Activated T-cell treated with anti-CD3 and anti-CD28 coated beads, Interleukin-2, amount 50 U/mL, for 4 hours (primary cell): ENCODE measurements at regions not wholly inside any gene's neighbourhood (a gene's known extent, or its start where the extent isn't known, plus 50 kb on each side); places are given as distances from the start of the nearest gene placed in this dataset.
"Not testable (repeated sequence)": the region's sequence is repeated elsewhere in the genome, so short reads cannot be mapped to it uniquely, and the experiment has no call there.

Experiments used
- ATAC-seq, 2 donors: fragments of 200-7000 bp; cut with Tn5 transposase; one replicate each; pipeline ENCODE4 v1.10.0; 2021
- DNase-seq: peaks from one replicate; pipeline ENCODE4 v3.0.0-alpha.2; 2020
- H3K27me3 Mint-ChIP-seq: one replicate; pipeline ENCODE4 v1.8.0; 2021; ENCODE audit warnings: low read depth, mixed read lengths
- H3K36me3 Mint-ChIP-seq: one replicate; pipeline ENCODE4 v1.8.0; 2022; ENCODE audit warnings: mixed read lengths; ENCODE audit not compliant: insufficient read depth
- H3K4me1 Mint-ChIP-seq: one replicate; pipeline ENCODE4 v1.8.0; 2021; ENCODE audit warnings: low read depth, mixed read lengths
- H3K4me3 Mint-ChIP-seq: one replicate; pipeline ENCODE4 v1.8.0; 2021; ENCODE audit warnings: mild to moderate bottlenecking, moderate library complexity, mixed read lengths
- H3K9me3 Mint-ChIP-seq: one replicate; pipeline ENCODE4 v1.8.0; 2021; ENCODE audit warnings: mixed read lengths

DNA sequence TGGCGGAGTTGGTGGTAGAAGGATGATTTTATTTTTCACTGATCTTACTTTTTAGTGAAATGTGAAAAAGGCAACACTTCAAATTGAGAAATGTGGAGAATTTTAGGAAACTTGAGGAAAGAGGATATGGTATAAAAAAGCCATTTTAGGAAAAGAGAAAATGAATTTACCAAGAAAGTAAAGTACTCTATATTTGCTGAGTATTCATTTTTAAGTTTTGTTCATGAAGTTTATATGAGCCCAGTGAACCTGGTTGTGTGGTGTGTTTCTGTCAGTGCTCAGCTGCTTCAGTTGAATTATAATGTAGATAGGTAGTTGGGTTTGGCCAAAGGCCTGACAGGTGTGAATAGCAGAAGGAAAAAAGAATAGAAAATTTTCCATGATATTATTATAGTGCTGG, 345.5 kb upstream of the FSTL5 start:
- Mint-ChIP-seq H3K4me3 (no peak overlapping the region), H3K4me1 (no peaks in the 10 kb centered on the region), H3K9me3 (no peaks in the 10 kb centered on the region)

DNA sequence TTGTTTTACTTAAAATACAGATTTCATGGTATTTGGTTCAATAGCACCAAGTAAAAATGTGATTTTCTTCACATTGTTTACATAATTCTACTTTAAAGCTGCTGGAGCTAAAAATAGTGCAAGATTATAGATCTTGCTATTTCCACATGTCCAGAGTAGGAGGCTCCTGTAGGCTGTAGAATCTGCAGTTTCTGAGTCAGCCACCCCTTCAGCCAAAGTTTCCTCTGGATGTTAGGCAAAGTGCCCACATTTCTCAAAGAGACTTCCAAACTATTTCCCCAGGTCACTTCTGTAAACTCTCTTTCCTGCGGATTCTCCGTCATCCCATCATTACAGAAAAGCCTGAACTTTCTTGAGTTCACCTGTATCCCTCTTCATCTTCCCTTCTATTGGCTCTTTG, 342.5 kb upstream of the FSTL5 start:
- ATAC-seq (no peak), DNase-seq (no peak)
- Mint-ChIP-seq H3K36me3 (no peaks in the 10 kb centered on the region), H3K4me3 (no peak overlapping the region), H3K27me3 (peaks cover 1% of the 10 kb centered on the region), H3K9me3 (no peaks in the 10 kb centered on the region), H3K4me1 (no peaks in the 10 kb centered on the region)

More for the DNA sequence above, 345.5 kb upstream of the FSTL5 start:
- ATAC-seq (no peak), DNase-seq (no peak)
- H3K27me3 Mint-ChIP-seq = no peaks in the 10 kb centered on the region
- H3K36me3 Mint-ChIP-seq = no peaks in the 10 kb centered on the region

DNA sequence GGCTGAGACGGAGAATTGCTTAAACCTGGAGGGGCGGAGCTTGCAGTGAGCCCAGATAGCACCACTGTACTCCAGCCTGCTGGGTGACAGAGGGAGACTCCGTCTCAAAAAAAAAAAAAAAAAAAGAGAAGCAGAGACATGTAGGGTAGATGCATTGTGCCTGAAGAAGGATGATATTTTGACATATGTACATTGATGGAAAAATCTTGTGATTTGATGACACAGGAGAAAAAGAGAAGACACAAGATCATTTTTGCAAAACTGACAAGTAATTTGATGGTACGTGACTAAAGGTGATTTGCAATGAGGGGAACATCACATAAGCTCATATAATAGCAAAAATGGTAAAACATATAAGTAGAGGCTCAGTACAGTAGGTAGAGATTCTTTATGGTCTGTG, 340.1 kb upstream of the FSTL5 start:
- Mint-ChIP-seq H3K27me3 (peaks cover 3% of the 10 kb centered on the region), H3K4me3 (no peak overlapping the region), H3K4me1 (no peaks in the 10 kb centered on the region), H3K36me3 (no peaks in the 10 kb centered on the region), H3K9me3 (no peaks in the 10 kb centered on the region)
- DNase-seq (no peak), ATAC-seq (no peak)

DNA sequence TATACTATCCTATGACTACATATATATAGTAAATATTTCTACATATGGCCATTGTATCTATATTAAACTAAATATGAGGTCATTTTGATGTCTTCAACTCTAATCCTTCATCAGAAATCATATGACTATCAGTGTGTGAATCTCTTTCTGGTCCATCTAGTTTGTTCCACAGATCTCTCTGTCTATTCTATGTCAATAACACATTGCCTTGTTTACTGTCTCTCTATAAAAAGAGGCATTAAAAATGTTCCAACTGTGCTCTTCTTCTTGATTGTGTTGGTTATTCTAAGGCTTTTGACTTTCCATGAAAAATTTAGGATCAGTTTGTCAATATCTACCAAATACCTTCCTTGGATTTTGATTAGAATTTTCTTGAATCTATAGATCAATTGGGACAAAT, 338.3 kb upstream of the FSTL5 start:
- Mint-ChIP-seq H3K4me3 (no peak overlapping the region), H3K9me3 (no peaks in the 10 kb centered on the region), H3K27me3 (peaks cover 3% of the 10 kb centered on the region), H3K36me3 (no peaks in the 10 kb centered on the region), H3K4me1 (no peaks in the 10 kb centered on the region)
- DNase-seq = no peak
- no peak for ATAC-seq

DNA sequence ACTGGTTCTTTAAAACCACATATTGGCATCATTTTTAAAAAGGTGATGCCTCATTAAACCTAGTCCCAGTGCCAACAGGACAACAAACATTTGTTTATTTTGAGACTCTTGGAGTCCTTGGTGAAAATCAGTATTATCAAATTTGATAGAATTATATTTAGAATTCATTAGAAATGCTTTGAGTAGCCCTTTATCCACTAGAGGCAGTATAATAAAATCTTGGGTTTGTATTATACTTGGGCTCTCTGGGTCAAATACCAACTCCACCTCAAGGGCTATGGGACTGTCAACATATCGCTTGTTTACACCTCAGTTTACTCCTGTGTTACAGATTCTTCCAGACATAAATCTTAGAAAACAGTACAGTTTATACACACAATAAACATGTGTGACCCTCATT, 335.7 kb upstream of the FSTL5 start:
- Mint-ChIP-seq H3K4me3 (no peak overlapping the region), H3K9me3 (no peaks in the 10 kb centered on the region), H3K4me1 (no peaks in the 10 kb centered on the region), H3K27me3 (peaks cover 3% of the 10 kb centered on the region), H3K36me3 (no peaks in the 10 kb centered on the region)
- DNase-seq = no peak
- no peak for ATAC-seq

- Mint-ChIP-seq H3K4me3 (no peak overlapping the region), H3K9me3 (no peaks in the 10 kb centered on the region), H3K36me3 (no peaks in the 10 kb centered on the region), H3K4me1 (no peaks in the 10 kb centered on the region), H3K27me3 (peaks cover 3% of the 10 kb centered on the region)
- ATAC-seq = no peak
- DNase-seq = no peak
Measured at GRCh38 chr4:162498168-162498567, 334.4 kb upstream of the FSTL5 start.

GRCh38 chr4:162497564-162498167, 333.9 kb upstream of the FSTL5 start:
- no peak for ATAC-seq
- no peak for DNase-seq
- H3K4me1 Mint-ChIP-seq = no peaks in the 10 kb centered on the region
- H3K36me3 Mint-ChIP-seq = no peaks in the 10 kb centered on the region
- no peaks in the 10 kb centered on the region for H3K9me3 Mint-ChIP-seq
- peaks cover 3% of the 10 kb centered on the region for H3K27me3 Mint-ChIP-seq
- H3K4me3 Mint-ChIP-seq = no peak overlapping the region

- no peaks in the 10 kb centered on the region for H3K4me1 Mint-ChIP-seq
- peaks cover 4% of the 10 kb centered on the region for H3K27me3 Mint-ChIP-seq
- ATAC-seq = no peak
- no peaks in the 10 kb centered on the region for H3K9me3 Mint-ChIP-seq
- no peaks in the 10 kb centered on the region for H3K36me3 Mint-ChIP-seq
- DNase-seq = no peak
- H3K4me3 Mint-ChIP-seq = no peak overlapping the region
Measured at GRCh38 chr4:162494935-162495334, 331.1 kb upstream of the FSTL5 start.

DNA sequence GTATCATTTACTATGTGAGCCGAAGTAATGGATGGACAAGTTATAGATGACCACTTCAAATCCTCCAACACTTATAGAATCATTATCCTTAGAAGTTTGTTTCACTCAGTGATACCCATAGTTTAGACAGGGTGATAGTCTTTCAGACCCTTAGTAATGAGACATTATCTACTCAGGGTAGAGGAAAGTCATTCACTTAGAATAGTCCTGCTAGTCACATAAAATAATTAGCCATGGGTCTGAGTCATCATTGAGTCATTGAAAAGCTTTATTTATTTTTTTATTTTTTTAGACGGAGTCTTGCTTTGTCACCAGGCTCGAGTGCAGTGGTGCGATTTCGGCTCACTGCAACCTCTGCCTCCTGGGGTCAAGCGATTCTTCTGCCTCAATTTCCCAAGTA, 321.7 kb upstream of the FSTL5 start:
- Mint-ChIP-seq H3K9me3 (no peaks in the 10 kb centered on the region), H3K4me1 (no peaks in the 10 kb centered on the region), H3K36me3 (no peaks in the 10 kb centered on the region), H3K27me3 (no peaks in the 10 kb centered on the region), H3K4me3 (no peak overlapping the region)
- DNase-seq (no peak), ATAC-seq (no peak)

DNA sequence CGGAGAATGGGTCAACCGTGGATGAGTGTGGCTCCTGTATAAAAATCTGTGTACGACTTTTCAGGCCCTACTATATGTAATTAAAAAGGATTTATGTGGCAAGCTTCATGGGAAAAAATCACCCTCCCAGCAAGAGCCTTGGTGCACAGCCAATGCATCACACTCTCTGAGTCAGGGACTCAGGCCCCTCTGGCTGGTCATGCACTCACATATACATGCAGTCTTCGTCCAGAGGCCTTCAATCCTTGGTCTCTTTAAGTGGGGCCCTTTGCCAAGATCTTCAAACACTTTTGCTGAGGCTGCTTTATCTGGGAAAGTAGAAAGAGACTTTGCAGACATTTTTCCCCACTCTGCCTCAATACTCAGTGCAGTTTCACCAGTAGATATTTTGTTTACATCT, 311.4 kb upstream of the FSTL5 start:
- Mint-ChIP-seq H3K36me3 (no peaks in the 10 kb centered on the region), H3K4me1 (no peaks in the 10 kb centered on the region), H3K9me3 (peaks cover 3% of the 10 kb centered on the region), H3K4me3 (no peak overlapping the region), H3K27me3 (no peaks in the 10 kb centered on the region)
- DNase-seq (no peak), ATAC-seq (no peak)

DNA sequence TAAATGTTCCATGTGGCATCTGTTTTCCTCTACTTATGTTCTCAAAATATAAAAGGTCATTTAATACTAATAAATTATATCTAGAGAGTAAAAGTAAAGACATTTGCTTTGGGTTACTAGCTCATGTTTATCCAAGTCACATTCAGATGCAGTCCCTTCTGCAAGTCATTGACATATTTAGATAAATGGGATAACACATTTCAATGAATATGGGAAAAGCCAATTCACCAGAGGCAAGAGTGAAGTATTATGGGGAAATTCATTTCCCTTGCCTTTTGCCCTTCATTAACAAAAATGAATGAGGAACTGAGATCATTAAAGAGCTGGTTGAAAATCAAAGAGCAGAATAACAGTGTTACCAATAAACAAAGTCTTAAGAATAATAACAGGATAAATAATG, 306.2 kb upstream of the FSTL5 start:
- H3K4me3 Mint-ChIP-seq = no peak overlapping the region
- no peak for DNase-seq
- no peaks in the 10 kb centered on the region for H3K36me3 Mint-ChIP-seq
- no peaks in the 10 kb centered on the region for H3K9me3 Mint-ChIP-seq
- ATAC-seq = no peak
- H3K27me3 Mint-ChIP-seq = no peaks in the 10 kb centered on the region
- H3K4me1 Mint-ChIP-seq = no peaks in the 10 kb centered on the region

DNA sequence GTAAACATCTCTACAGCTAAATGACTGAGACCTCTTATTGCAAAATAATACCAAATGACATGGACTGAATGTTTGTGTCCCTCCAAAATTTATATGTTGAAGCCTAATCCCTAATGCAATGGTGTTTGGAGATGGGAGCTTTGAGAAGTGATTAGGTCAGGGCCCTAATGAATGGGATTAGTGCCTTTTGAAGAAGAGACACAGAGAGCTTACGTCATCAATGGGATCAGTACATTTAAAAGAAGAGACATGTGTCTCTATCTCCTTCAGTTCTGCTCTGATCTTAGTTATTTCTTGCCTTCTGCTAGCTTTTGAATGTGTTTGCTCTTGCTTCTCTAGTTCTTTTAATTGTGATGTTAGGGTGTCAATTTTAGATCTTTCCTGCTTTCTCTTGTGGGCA, 301.6 kb upstream of the FSTL5 start:
- H3K27me3 Mint-ChIP-seq, DNase-seq, H3K36me3 Mint-ChIP-seq, H3K4me3 Mint-ChIP-seq, H3K4me1 Mint-ChIP-seq, H3K9me3 Mint-ChIP-seq, ATAC-seq: not testable (repeated sequence)

DNA sequence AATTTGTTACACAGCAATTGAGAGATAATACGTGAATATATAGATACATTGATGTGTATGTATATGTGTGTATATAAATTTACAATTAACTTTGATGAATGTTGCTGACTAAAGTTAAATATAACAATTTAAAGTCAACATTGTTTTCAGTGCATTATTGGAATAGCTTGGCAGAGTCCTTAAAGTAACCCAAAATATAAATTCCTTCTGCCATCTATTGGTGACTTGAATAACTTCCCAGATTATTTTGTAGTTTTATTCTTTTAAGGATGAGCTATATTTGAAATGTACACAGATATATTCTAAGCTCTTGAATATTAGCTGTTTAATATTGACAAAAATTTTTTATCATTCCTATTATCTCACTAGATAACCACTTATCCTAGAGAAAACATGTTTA, 298.2 kb upstream of the FSTL5 start:
- H3K27me3 Mint-ChIP-seq = no peaks in the 10 kb centered on the region
- DNase-seq (no peak), ATAC-seq (no peak)
- H3K9me3 Mint-ChIP-seq = no peaks in the 10 kb centered on the region
- H3K36me3 Mint-ChIP-seq = no peaks in the 10 kb centered on the region
- no peak overlapping the region for H3K4me3 Mint-ChIP-seq
- no peaks in the 10 kb centered on the region for H3K4me1 Mint-ChIP-seq

GRCh38 chr4:162458051-162458450, 294.3 kb upstream of the FSTL5 start:
- no peak for ATAC-seq
- H3K4me1 Mint-ChIP-seq = no peaks in the 10 kb centered on the region
- H3K9me3 Mint-ChIP-seq = no peaks in the 10 kb centered on the region
- DNase-seq = no peak
- H3K27me3 Mint-ChIP-seq = no peaks in the 10 kb centered on the region
- no peaks in the 10 kb centered on the region for H3K36me3 Mint-ChIP-seq
- H3K4me3 Mint-ChIP-seq = no peak overlapping the region

DNA sequence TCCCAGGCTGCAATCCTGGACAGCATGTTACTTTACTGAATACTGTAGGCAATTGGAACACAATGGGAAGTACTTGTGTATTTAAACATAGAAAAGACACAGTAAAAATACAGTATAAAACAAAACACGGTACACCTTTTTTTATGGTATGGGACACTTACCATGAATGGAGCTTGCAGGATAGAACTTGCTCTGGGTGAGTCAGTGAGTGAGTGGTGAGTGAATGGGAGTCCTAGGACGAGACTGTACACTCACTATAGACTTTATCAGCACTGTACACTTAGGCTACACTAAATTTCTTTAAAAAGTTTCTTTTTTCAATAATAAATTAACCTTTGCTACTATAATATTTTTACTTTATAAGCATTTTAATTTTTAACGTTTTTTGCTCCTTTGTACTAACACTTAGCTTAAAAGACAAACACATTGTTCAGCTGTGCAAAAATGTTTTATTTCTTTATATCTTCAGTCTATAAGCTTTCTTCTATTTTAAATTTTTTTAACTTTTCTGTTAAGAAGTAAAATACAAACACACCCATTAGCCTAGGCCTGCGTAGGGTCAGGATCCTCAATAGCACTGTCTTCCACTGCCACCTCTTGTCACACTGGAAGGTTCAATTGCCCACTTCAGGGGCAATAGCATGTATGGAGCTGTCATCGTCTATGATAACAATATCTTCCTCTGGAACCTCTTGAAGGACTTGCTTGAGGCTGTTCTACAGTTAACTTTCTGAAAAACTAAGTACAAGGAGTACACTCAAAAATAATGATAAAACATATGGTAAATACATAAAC, 293.5 kb upstream of the FSTL5 start:
- DNase-seq (no peak), ATAC-seq (no peak)
- Mint-ChIP-seq H3K36me3 (no peaks in the 10 kb centered on the region), H3K27me3 (no peaks in the 10 kb centered on the region), H3K4me1 (no peaks in the 10 kb centered on the region), H3K9me3 (no peaks in the 10 kb centered on the region), H3K4me3 (no peak overlapping the region)
